HepG2 (cell line): ENCODE measurements at regions not wholly inside any gene's neighbourhood (a gene's known extent, or its start where the extent isn't known, plus 50 kb on each side); places are given as distances from the start of the nearest gene placed in this dataset.

ENCODE experiments used
- BRCA1 ChIP-seq: sonication (generic); formaldehyde crosslinking; IDR thresholded peaks from 2 replicates; pipeline ENCODE4 v1.4.0; 2020; ENCODE audit warnings: missing genetic modification reagents
- CTCF ChIP-seq: sonication (generic); formaldehyde crosslinking; IDR thresholded peaks from 2 replicates; pipeline ENCODE4 v1.5.0; 2020; ENCODE audit warnings: mild to moderate bottlenecking, missing genetic modification reagents, moderate library complexity
- HOXA3 ChIP-seq: sonication (generic); formaldehyde crosslinking; IDR thresholded peaks from 2 replicates; pipeline ENCODE4 v1.5.0; 2020; ENCODE audit warnings: missing genetic modification reagents
- NCOR1 ChIP-seq: fragments of 200-600 bp; sonication (generic); IDR thresholded peaks from 2 replicates; pipeline ENCODE4 v1.7.0; 2017; ENCODE audit warnings: antibody characterized with exemption, low read length, borderline replicate concordance
- NFYB ChIP-seq: sonication (generic); formaldehyde crosslinking; IDR thresholded peaks from 2 replicates; pipeline ENCODE4 v1.4.0; 2020; ENCODE audit warnings: missing genetic modification reagents
- PCBP2 ChIP-seq: fragments of 200-400 bp; formaldehyde crosslinking; optimal IDR thresholded peaks from 2 replicates; pipeline ENCODE3; 2018; ENCODE audit warnings: low read length, low read depth; ENCODE audit not compliant: poor library complexity, severe bottlenecking
- POLR2G ChIP-seq: fragments of 200-400 bp; formaldehyde crosslinking; IDR thresholded peaks from 2 replicates; pipeline ENCODE4 v1.6.1; 2018; ENCODE audit warnings: mild to moderate bottlenecking, low read depth, low read length, moderate library complexity
- SIN3B ChIP-seq: fragments of 150-350 bp; IDR thresholded peaks from 2 replicates; pipeline ENCODE4 v1.6.1; 2014; ENCODE audit warnings: low read length
- SIX4 ChIP-seq: sonication (generic); formaldehyde crosslinking; IDR thresholded peaks from 2 replicates; pipeline ENCODE4 v1.4.0; 2020; ENCODE audit warnings: missing genetic modification reagents
- ZBTB38 ChIP-seq: sonication (generic); formaldehyde crosslinking; IDR thresholded peaks from 2 replicates; pipeline ENCODE4 v1.5.1; 2020; ENCODE audit warnings: mild to moderate bottlenecking, missing genetic modification reagents
- ZSCAN30 ChIP-seq: sonication (generic); formaldehyde crosslinking; IDR thresholded peaks from 2 replicates; pipeline ENCODE4 v1.5.0; 2020; ENCODE audit warnings: mild to moderate bottlenecking, missing genetic modification reagents
- TF ChIP-seq, protein P1 (sequence below): sonication (generic); formaldehyde crosslinking; IDR thresholded peaks from 2 replicates; pipeline ENCODE4 v1.5.1; 2020; ENCODE audit warnings: missing genetic modification reagents, mild to moderate bottlenecking, borderline replicate concordance

DNA sequence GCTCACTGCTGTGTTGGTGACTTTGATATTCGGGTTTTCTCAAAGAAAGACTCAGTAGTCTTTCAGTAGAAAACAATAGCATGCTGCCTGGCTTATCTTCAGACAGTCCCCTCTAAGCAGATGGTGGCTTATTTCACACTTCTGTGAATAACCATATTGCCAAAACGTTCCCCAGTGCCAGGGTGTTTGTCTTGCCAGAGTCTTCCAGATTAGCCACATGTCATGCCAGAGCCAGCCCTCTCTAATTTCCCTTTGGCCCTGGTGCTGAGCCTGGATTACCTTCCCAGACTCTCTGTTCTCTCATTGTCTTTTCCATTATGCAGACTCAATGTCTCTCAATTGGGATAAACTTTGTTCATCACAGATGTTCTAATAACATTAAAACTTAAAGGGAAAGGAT, 488.0 kb upstream of the ATXN8OS start:
- no peak for TF ChIP-seq BRCA1 (CRISPR knock-in tag)
- no peak for TF ChIP-seq NFYB
- TF ChIP-seq POLR2G, result no peak
- no peak for TF ChIP-seq ZBTB38 (CRISPR knock-in tag)
- no peak for TF ChIP-seq SIN3B
- TF ChIP-seq SIX4 (CRISPR knock-in tag), result no peak
- TF ChIP-seq ZSCAN30 (CRISPR knock-in tag), result no peak
- no peak for TF ChIP-seq PCBP2
- TF ChIP-seq HOXA3 (CRISPR knock-in tag), result no peak
- TF ChIP-seq NCOR1, result no peak
- TF ChIP-seq, protein P1, sequence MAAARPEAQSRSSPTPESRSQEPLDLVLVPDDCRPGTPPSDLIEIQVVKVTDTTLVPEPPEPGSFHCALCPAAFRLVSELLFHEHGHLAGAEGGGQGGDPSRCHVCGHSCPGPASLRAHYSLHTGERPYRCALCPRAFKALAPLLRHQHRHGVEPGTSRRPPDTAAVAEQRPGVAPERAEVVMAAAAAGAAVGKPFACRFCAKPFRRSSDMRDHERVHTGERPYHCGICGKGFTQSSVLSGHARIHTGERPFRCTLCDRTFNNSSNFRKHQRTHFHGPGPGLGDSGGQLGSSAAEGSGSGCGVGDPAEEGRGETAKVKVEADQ (CRISPR knock-in tag), result no peak
- TF ChIP-seq CTCF (CRISPR knock-in tag), result no peak
